ENCODE measurements at regions not wholly inside any gene's neighbourhood (a gene's known extent, or its start where the extent isn't known, plus 50 kb on each side); places are given as distances from the start of the nearest gene placed in this dataset.

DNA sequence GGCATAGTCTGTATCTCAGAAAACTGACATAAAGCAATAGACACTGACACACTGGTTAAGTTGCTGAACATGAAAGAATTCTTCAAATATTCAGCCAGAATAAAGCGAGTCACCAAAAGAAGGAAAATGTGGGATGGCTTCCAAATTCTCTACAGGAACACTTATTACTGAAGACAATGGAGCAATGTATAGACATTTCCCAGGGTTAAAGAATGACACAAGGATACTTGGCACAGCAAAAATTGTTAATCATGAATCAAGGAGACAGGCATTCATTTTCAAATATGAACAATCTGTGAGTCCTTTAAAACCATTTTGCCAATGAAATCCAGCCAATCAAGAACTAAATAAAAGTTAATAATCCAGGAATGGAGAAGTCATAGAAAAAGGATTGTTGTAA lies 92.5 kb downstream of the MTX3 start:
- peaks cover 3% of the 10 kb centered on the region for H3K27me3 Mint-ChIP-seq
- no peaks in the 10 kb centered on the region for H3K36me3 Mint-ChIP-seq (ENCODE audit: insufficient read depth)
- no peak overlapping the region for H3K27ac Mint-ChIP-seq
- no peaks in the 10 kb centered on the region for H3K4me1 Mint-ChIP-seq (ENCODE audit: low read depth)
- peaks cover 9% of the 10 kb centered on the region for H3K9me3 Mint-ChIP-seq (ENCODE audit: low read depth)
- DNase-seq (ENCODE audit: low spot score, unreplicated experiment) = no peak
- H3K4me3 Mint-ChIP-seq (ENCODE audit: low read depth) = no peak overlapping the region
- TF ChIP-seq, protein P1, sequence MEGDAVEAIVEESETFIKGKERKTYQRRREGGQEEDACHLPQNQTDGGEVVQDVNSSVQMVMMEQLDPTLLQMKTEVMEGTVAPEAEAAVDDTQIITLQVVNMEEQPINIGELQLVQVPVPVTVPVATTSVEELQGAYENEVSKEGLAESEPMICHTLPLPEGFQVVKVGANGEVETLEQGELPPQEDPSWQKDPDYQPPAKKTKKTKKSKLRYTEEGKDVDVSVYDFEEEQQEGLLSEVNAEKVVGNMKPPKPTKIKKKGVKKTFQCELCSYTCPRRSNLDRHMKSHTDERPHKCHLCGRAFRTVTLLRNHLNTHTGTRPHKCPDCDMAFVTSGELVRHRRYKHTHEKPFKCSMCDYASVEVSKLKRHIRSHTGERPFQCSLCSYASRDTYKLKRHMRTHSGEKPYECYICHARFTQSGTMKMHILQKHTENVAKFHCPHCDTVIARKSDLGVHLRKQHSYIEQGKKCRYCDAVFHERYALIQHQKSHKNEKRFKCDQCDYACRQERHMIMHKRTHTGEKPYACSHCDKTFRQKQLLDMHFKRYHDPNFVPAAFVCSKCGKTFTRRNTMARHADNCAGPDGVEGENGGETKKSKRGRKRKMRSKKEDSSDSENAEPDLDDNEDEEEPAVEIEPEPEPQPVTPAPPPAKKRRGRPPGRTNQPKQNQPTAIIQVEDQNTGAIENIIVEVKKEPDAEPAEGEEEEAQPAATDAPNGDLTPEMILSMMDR (IDR thresholded peaks at IDR 0.05; ENCODE audit: unreplicated experiment) = no peak

DNA sequence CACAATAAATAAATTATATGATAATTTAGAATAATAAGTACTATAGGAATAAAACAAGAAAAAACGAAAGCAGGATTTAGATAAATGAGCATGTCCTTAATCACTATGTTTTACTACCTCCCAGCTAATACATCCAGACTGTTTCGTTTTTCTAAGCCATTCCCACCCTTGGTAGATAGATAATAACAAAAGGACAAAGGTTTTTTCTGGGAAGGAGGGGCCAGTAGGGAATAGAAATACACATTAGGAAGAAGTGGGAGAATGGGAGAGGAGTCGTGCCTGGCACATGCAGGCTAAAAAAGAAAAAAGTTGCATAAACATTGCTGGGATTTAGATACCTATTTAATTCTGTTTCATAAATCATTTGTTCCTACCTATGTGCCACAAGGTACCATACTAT lies 97.1 kb downstream of the MTX3 start:
- H3K9me3 Mint-ChIP-seq (ENCODE audit: low read depth) = no peaks in the 10 kb centered on the region
- no peak overlapping the region for H3K27ac Mint-ChIP-seq
- peaks cover 3% of the 10 kb centered on the region for H3K27me3 Mint-ChIP-seq
- no peak overlapping the region for H3K4me3 Mint-ChIP-seq (ENCODE audit: low read depth)
- TF ChIP-seq, protein P1 (IDR thresholded peaks at IDR 0.05; ENCODE audit: unreplicated experiment) = no peak
- no peaks in the 10 kb centered on the region for H3K36me3 Mint-ChIP-seq (ENCODE audit: insufficient read depth)
- DNase-seq (ENCODE audit: low spot score, unreplicated experiment) = no peak
- no peaks in the 10 kb centered on the region for H3K4me1 Mint-ChIP-seq (ENCODE audit: low read depth)

GRCh38 chr5:79893485-79893884 lies 97.6 kb downstream of the MTX3 start:
- H3K27me3 Mint-ChIP-seq = peaks cover 3% of the 10 kb centered on the region
- no peak overlapping the region for H3K27ac Mint-ChIP-seq
- H3K9me3 Mint-ChIP-seq (ENCODE audit: low read depth) = no peaks in the 10 kb centered on the region
- TF ChIP-seq, protein P1 (IDR thresholded peaks at IDR 0.05; ENCODE audit: unreplicated experiment) = no peak
- no peak for DNase-seq (ENCODE audit: low spot score, unreplicated experiment)
- no peak overlapping the region for H3K4me3 Mint-ChIP-seq (ENCODE audit: low read depth)
- no peaks in the 10 kb centered on the region for H3K36me3 Mint-ChIP-seq (ENCODE audit: insufficient read depth)
- H3K4me1 Mint-ChIP-seq (ENCODE audit: low read depth) = no peaks in the 10 kb centered on the region

DNA sequence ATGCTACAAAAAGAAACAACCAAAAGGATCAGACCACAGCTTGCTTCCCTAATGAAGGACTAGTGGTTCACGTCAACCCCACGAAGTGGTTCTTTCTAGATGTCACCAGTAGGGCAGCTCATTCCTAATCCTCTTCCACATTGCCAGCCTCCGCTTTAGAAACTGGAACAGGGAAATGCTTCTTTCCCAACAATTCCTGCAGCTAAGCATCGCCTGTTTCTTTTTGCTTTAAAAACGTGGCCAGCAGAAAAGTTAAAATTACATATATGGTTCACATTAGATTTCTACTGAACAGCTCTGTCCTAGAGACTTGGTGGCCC lies 100.2 kb downstream of the MTX3 start:
- H3K4me1 Mint-ChIP-seq (ENCODE audit: low read depth) = no peaks in the 10 kb centered on the region
- TF ChIP-seq, protein P1 (IDR thresholded peaks at IDR 0.05; ENCODE audit: unreplicated experiment) = peak; percentile 43
- no peak for DNase-seq (ENCODE audit: low spot score, unreplicated experiment)
- H3K9me3 Mint-ChIP-seq (ENCODE audit: low read depth) = peaks cover 4% of the 10 kb centered on the region
- H3K4me3 Mint-ChIP-seq (ENCODE audit: low read depth) = no peak overlapping the region
- peaks cover 3% of the 10 kb centered on the region for H3K27me3 Mint-ChIP-seq
- no peak overlapping the region for H3K27ac Mint-ChIP-seq
- no peaks in the 10 kb centered on the region for H3K36me3 Mint-ChIP-seq (ENCODE audit: insufficient read depth)

- no peak overlapping the region for H3K4me3 Mint-ChIP-seq (ENCODE audit: low read depth)
- TF ChIP-seq, protein P1 (IDR thresholded peaks at IDR 0.05; ENCODE audit: unreplicated experiment) = no peak
- no peaks in the 10 kb centered on the region for H3K36me3 Mint-ChIP-seq (ENCODE audit: insufficient read depth)
- DNase-seq (ENCODE audit: low spot score, unreplicated experiment) = no peak
- H3K9me3 Mint-ChIP-seq (ENCODE audit: low read depth) = peaks cover 4% of the 10 kb centered on the region
- no peak overlapping the region for H3K27ac Mint-ChIP-seq
- H3K4me1 Mint-ChIP-seq (ENCODE audit: low read depth) = no peaks in the 10 kb centered on the region
- H3K27me3 Mint-ChIP-seq = peaks cover 3% of the 10 kb centered on the region
These were observed 100.7 kb downstream of the MTX3 start for GRCh38 chr5:79890119-79890929.

Measured in progenitor cell of endocrine pancreas (in vitro differentiated cells).